GM13977 (cell line): ENCODE measurements at regions not wholly inside any gene's neighbourhood (a gene's known extent, or its start where the extent isn't known, plus 50 kb on each side); places are given as distances from the start of the nearest gene placed in this dataset.

Source experiments
- DNase-seq: peaks from one replicate; pipeline ENCODE4 v3.0.0; 2012; ENCODE audit warnings: low spot score
- CTCF ChIP-seq: IDR thresholded peaks from 2 replicates; pipeline ENCODE4 v1.5.1; 2012; ENCODE audit warnings: mild to moderate bottlenecking, control low read depth; ENCODE audit not compliant: insufficient read depth; ENCODE audit errors: extremely low read depth, missing control alignments
- in situ Hi-C: fragments of 300-500 bp; cut with MboI; formaldehyde crosslinking; loops from one replicate; pipeline ENCODE4 v1.12.0; 2022; ENCODE audit warnings: low sequenced_read_pairs, low pct_unique_long_range_greater_than_20kb, mixed read lengths, inconsistent platforms; ENCODE audit not compliant: unreplicated experiment

GRCh38 chr3:76024640-76025039, 239.3 kb upstream of the ZNF717 start:
- in situ Hi-C loops: no loop called here
- no peak for DNase-seq
- peak; percentile 25 for TF ChIP-seq CTCF

GRCh38 chr3:76025561-76025960, 240.2 kb upstream of the ZNF717 start:
- TF ChIP-seq CTCF: no peak
- in situ Hi-C loops: no loop called here
- DNase-seq: no peak

GRCh38 chr3:76026379-76026778, 241.0 kb upstream of the ZNF717 start:
- TF ChIP-seq CTCF: no peak
- in situ Hi-C loops: no loop called here
- DNase-seq: no peak

GRCh38 chr3:76028774-76029173, 243.4 kb upstream of the ZNF717 start:
- no peak for TF ChIP-seq CTCF
- DNase-seq: no peak
- in situ Hi-C loops: no loop called here

GRCh38 chr3:76034649-76035048, 249.3 kb upstream of the ZNF717 start:
- TF ChIP-seq CTCF: no peak
- DNase-seq: no peak
- in situ Hi-C loops: no loop called here

- in situ Hi-C loops: no loop called here
- TF ChIP-seq CTCF: no peak
- DNase-seq: no peak
Observed at GRCh38 chr3:76035117-76035516, 249.8 kb upstream of the ZNF717 start.

- TF ChIP-seq CTCF: no peak
- in situ Hi-C loops: no loop called here
- DNase-seq: no peak
Observed at GRCh38 chr3:76038949-76039348, 253.6 kb upstream of the ZNF717 start.
